ENCODE measurements at regions not wholly inside any gene's neighbourhood (a gene's known extent, or its start where the extent isn't known, plus 50 kb on each side); places are given as distances from the start of the nearest gene placed in this dataset.

DNA sequence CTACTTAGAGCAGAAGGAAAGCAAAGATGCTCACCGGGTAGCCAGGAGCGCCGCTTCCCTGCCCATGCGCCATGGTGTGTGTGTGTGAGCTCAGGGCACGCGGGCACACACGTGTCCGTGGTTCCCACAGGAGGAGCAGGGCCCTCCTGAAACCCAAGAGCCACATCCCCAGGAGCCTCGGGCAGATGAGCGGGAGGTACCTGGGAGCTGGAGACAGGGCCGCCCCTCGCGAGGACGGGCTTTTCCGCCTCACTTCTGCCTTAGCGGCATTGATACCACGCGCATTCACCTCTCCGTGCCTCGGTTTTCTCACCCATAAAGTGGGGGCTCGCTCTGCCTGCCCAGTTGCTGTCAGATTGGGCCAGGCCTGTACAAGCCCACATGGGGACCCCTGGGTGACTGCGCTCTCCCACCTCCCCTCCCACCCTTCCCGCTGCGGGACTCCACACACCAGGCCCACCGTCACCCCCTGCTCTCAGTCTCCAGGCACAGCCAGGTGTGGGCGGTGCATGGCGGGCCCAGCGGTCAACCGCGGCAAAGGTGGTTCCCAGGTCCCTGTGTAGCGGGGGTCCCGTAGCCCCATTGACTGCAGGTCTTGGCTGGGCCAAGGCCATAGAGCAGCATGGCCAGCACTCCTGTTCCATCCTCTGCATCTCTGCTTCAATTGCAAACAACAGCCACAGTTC is 66.3 kb downstream of the SIK1 start:
- peak overlapping the region; percentile 96 for H3K27ac Mint-ChIP-seq
- no peak for DNase-seq
- Histone ChIP-seq H3K4me1 (ENCODE audit: control insufficient read depth in 2 of 2, insufficient read depth in 2 of 2, low read length in 2 of 2) (peaks cover 47 to 72% of the 10 kb centered on the region in 2 donors), H2AFZ (ENCODE audit: insufficient read depth, low read depth, low read length, poor library complexity, severe bottlenecking) (no peak overlapping the region), H3K9me3 (ENCODE audit: control extremely low read depth in 1 of 3, control insufficient read depth in 2 of 3, insufficient read depth in 1 of 3, low read length in 2 of 3) (no peaks in the 10 kb centered on the region), H3K9ac (ENCODE audit: low read length) (peak overlapping the region; percentile 61), H3K27me3 (replicated peaks in 1 of 4; ENCODE audit: control extremely low read depth in 1 of 4, control insufficient read depth in 3 of 4, insufficient read depth in 4 of 4, low read length in 3 of 4) (no peaks in the 10 kb centered on the region), H3K27ac (ENCODE audit: low read length in 2 of 2) (peak overlapping the region; percentile 93 to 99), H3K36me3 (replicated peaks in 1 of 2; ENCODE audit: control extremely low read depth in 1 of 2, control insufficient read depth in 1 of 2, extremely low read depth in 1 of 2, insufficient read depth in 2 of 2, low read length in 1 of 2) (no peaks in the 10 kb centered on the region), H3K79me2 (ENCODE audit: control insufficient read depth, insufficient read depth, low read length) (no peaks in the 10 kb centered on the region), H3K4me3 (ENCODE audit: control extremely low read depth in 1 of 5, extremely low read depth in 1 of 5, insufficient read depth in 1 of 5, low read depth in 2 of 5, low read length in 4 of 5) (no peak overlapping the region), H4K20me1 (ENCODE audit: control insufficient read depth, insufficient read depth, low read length, poor library complexity, severe bottlenecking) (no peaks in the 10 kb centered on the region), H3K4me2 (replicated peaks; ENCODE audit: low read depth, low read length, poor library complexity, severe bottlenecking) (peak overlapping the region; percentile 77)
- peak overlapping the region; percentile 87 for H3K4me3 Mint-ChIP-seq
- TF ChIP-seq, protein P1, sequence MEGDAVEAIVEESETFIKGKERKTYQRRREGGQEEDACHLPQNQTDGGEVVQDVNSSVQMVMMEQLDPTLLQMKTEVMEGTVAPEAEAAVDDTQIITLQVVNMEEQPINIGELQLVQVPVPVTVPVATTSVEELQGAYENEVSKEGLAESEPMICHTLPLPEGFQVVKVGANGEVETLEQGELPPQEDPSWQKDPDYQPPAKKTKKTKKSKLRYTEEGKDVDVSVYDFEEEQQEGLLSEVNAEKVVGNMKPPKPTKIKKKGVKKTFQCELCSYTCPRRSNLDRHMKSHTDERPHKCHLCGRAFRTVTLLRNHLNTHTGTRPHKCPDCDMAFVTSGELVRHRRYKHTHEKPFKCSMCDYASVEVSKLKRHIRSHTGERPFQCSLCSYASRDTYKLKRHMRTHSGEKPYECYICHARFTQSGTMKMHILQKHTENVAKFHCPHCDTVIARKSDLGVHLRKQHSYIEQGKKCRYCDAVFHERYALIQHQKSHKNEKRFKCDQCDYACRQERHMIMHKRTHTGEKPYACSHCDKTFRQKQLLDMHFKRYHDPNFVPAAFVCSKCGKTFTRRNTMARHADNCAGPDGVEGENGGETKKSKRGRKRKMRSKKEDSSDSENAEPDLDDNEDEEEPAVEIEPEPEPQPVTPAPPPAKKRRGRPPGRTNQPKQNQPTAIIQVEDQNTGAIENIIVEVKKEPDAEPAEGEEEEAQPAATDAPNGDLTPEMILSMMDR (IDR thresholded peaks at IDR 0.05), result no peak
- no peak for TF ChIP-seq EZH2 (IDR thresholded peaks at IDR 0.05; ENCODE audit: borderline replicate concordance, insufficient read depth, low read depth, low read length, poor library complexity, severe bottlenecking)
- peaks cover 59% of the 10 kb centered on the region for H3K4me1 Mint-ChIP-seq
- ChIA-PET CTCF (no interaction called here), POLR2A (no interaction called here)
- no peaks in the 10 kb centered on the region for H3K27me3 Mint-ChIP-seq
- intact Hi-C loops (cut with micrococcal nuclease), result no loop called here
- ATAC-seq (ENCODE audit: low read depth), result no peak
- 93% methylated on average over 32 of the region's 32 CpGs for WGBS (ENCODE audit: insufficient coverage)
- no peaks in the 10 kb centered on the region for H3K9me3 Mint-ChIP-seq (ENCODE audit: insufficient read depth)

DNA sequence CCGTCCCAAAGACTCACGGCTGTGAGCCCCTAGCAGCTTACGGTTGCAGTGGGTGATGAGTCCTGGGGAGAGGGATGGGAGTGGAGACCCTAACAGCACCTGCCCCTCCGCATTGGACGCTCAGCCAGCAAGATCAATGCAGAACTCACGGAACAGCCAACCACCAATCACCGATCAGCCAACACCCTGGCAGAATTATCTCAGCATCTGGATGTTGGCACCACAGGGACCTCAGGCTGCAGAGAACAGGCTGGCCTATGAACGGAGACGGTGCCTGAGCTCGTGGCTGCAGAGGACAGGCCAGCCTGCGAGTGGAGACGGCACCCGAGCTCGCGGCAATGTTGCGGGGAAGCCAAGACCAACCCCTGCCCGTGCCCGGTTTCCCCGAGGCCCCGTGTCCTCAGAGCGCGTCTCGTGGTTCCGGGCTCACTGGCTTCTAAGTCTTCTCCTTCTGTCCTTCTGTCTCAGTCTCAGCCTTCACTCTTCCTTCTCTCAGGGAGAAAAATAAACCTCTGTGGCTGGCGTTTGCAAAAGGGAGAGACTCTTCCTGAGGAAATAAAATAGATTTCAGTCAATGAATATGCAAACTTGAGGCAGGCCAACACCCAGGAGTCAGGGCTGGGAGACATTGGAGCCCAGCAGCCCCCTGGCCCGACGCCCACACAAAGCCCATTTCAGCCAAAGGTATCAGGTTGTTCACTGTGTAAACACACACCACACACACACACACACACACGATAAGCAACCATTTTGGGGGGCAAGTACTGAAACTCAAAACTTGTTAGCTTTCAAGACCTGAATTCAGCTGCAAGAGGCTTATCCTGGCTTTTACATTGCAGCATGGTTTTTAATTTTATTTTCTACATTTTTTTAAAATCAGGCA is 67.8 kb downstream of the SIK1 start:
- Histone ChIP-seq H2AFZ (ENCODE audit: insufficient read depth, low read depth, low read length, poor library complexity, severe bottlenecking) (no peak overlapping the region), H3K4me2 (replicated peaks; ENCODE audit: low read depth, low read length, poor library complexity, severe bottlenecking) (peak overlapping the region; percentile 26), H3K27ac (ENCODE audit: low read length in 2 of 2) (peak overlapping the region; percentile 7 to 23), H3K79me2 (ENCODE audit: control insufficient read depth, insufficient read depth, low read length) (no peaks in the 10 kb centered on the region), H3K4me1 (ENCODE audit: control insufficient read depth in 2 of 2, insufficient read depth in 2 of 2, low read length in 2 of 2) (peaks cover 57 to 86% of the 10 kb centered on the region in 2 donors), H4K20me1 (ENCODE audit: control insufficient read depth, insufficient read depth, low read length, poor library complexity, severe bottlenecking) (no peaks in the 10 kb centered on the region), H3K4me3 (ENCODE audit: control extremely low read depth in 1 of 5, extremely low read depth in 1 of 5, insufficient read depth in 1 of 5, low read depth in 2 of 5, low read length in 4 of 5) (no peak overlapping the region), H3K36me3 (replicated peaks in 1 of 2; ENCODE audit: control extremely low read depth in 1 of 2, control insufficient read depth in 1 of 2, extremely low read depth in 1 of 2, insufficient read depth in 2 of 2, low read length in 1 of 2) (no peaks in the 10 kb centered on the region), H3K27me3 (replicated peaks in 1 of 4; ENCODE audit: control extremely low read depth in 1 of 4, control insufficient read depth in 3 of 4, insufficient read depth in 4 of 4, low read length in 3 of 4) (no peaks in the 10 kb centered on the region), H3K9ac (ENCODE audit: low read length) (no peak overlapping the region), H3K9me3 (ENCODE audit: control extremely low read depth in 1 of 3, control insufficient read depth in 2 of 3, insufficient read depth in 1 of 3, low read length in 2 of 3) (no peaks in the 10 kb centered on the region)
- Mint-ChIP-seq H3K4me1 (peaks cover 68% of the 10 kb centered on the region), H3K4me3 (no peak overlapping the region), H3K9me3 (ENCODE audit: insufficient read depth) (no peaks in the 10 kb centered on the region), H3K27ac (peak overlapping the region; percentile 53), H3K27me3 (no peaks in the 10 kb centered on the region)
- TF ChIP-seq, protein P1 (IDR thresholded peaks at IDR 0.05), result no peak
- TF ChIP-seq EZH2 (IDR thresholded peaks at IDR 0.05; ENCODE audit: borderline replicate concordance, insufficient read depth, low read depth, low read length, poor library complexity, severe bottlenecking), result no peak
- ChIA-PET POLR2A (no interaction called here), CTCF (interaction anchor here (1.0 kb wide), 1 partner anchor 13 kb away, joined by 3 read pairs; no protein-coding TSS in a partner anchor)
- ATAC-seq (ENCODE audit: low read depth), result no peak
- intact Hi-C loops (cut with micrococcal nuclease), result no loop called here
- 81% methylated on average over 24 of the region's 28 CpGs for WGBS (ENCODE audit: insufficient coverage)
- no peak for DNase-seq

Data from B cell (primary cell).